ENCODE measurements at regions not wholly inside any gene's neighbourhood (a gene's known extent, or its start where the extent isn't known, plus 50 kb on each side); places are given as distances from the start of the nearest gene placed in this dataset.
"Not testable (repeated sequence)": the region's sequence is repeated elsewhere in the genome, so short reads cannot be mapped to it uniquely, and the experiment has no call there.

- Histone ChIP-seq H3K27me3 (ENCODE audit: control insufficient read depth, insufficient read depth, low read length) (no peaks in the 10 kb centered on the region), H3K27ac (ENCODE audit: low read length) (no peak overlapping the region), H3K36me3 (ENCODE audit: control insufficient read depth, insufficient read depth, low read length) (no peaks in the 10 kb centered on the region), H3K4me3 (ENCODE audit: low read length) (no peak overlapping the region), H3K9me3 (ENCODE audit: control insufficient read depth, insufficient read depth, low read length) (no peaks in the 10 kb centered on the region), H3K4me1 (ENCODE audit: control insufficient read depth, insufficient read depth, low read length) (peaks cover 1% of the 10 kb centered on the region)
- WGBS (ENCODE audit: insufficient coverage, insufficient read length), result no CpG with 5 or more reads among the region's 4 CpGs
- no peak for DNase-seq (ENCODE audit: low read depth, low spot score)
Measured at GRCh38 chr12:46629331-46630229, 196.2 kb downstream of the SLC38A4 start.

DNA sequence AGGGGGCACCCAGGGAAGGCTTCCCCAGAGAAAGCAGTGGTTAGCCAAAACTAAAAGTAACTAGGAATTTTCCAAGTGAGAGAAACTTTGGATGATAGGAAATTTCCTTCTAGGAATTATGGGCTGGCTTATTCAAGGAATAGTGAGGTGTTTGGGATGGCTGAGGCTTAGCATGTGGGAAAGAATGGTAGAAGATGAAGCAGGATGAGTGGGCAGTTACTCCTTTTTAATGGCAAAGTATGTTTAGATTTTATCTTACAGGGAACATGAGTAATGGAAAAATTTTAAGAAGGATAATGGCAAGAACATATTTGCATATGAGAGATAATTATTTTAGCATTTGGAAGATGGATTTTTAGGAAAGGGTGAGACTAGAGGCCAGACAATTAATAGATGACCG, 197.6 kb downstream of the SLC38A4 start:
- Histone ChIP-seq H3K27ac (ENCODE audit: low read length) (no peak overlapping the region), H3K4me3 (ENCODE audit: low read length) (no peak overlapping the region), H3K9me3 (ENCODE audit: control insufficient read depth, insufficient read depth, low read length) (no peaks in the 10 kb centered on the region), H3K36me3 (ENCODE audit: control insufficient read depth, insufficient read depth, low read length) (no peaks in the 10 kb centered on the region), H3K4me1 (ENCODE audit: control insufficient read depth, insufficient read depth, low read length) (peaks cover 1% of the 10 kb centered on the region), H3K27me3 (ENCODE audit: control insufficient read depth, insufficient read depth, low read length) (no peaks in the 10 kb centered on the region)
- no peak for DNase-seq (ENCODE audit: low read depth, low spot score)
- no CpG with 5 or more reads among the region's 1 CpG for WGBS (ENCODE audit: insufficient coverage, insufficient read length)

- H3K4me1 ChIP-seq (ENCODE audit: control insufficient read depth, insufficient read depth, low read length), result peaks cover 1% of the 10 kb centered on the region
- no peaks in the 10 kb centered on the region for H3K27me3 ChIP-seq (ENCODE audit: control insufficient read depth, insufficient read depth, low read length)
- H3K9me3 ChIP-seq (ENCODE audit: control insufficient read depth, insufficient read depth, low read length), result no peaks in the 10 kb centered on the region
- H3K4me3 ChIP-seq (ENCODE audit: low read length), result no peak overlapping the region
- H3K27ac ChIP-seq (ENCODE audit: low read length), result no peak overlapping the region
- no CpG with 5 or more reads among the region's 3 CpGs for WGBS (ENCODE audit: insufficient coverage, insufficient read length)
- no peaks in the 10 kb centered on the region for H3K36me3 ChIP-seq (ENCODE audit: control insufficient read depth, insufficient read depth, low read length)
- no peak for DNase-seq (ENCODE audit: low read depth, low spot score)
Measured at GRCh38 chr12:46627686-46628085, 198.1 kb downstream of the SLC38A4 start.

- not testable (repeated sequence) for H3K4me3 ChIP-seq (ENCODE audit: low read length); H3K27me3 ChIP-seq (ENCODE audit: control insufficient read depth, insufficient read depth, low read length); H3K36me3 ChIP-seq (ENCODE audit: control insufficient read depth, insufficient read depth, low read length); DNase-seq (ENCODE audit: low read depth, low spot score); H3K9me3 ChIP-seq (ENCODE audit: control insufficient read depth, insufficient read depth, low read length); H3K4me1 ChIP-seq (ENCODE audit: control insufficient read depth, insufficient read depth, low read length); H3K27ac ChIP-seq (ENCODE audit: low read length)
- no CpG with 5 or more reads among the region's 5 CpGs for WGBS (ENCODE audit: insufficient coverage, insufficient read length)
Measured at GRCh38 chr12:46619474-46619873, 206.3 kb downstream of the SLC38A4 start.

DNA sequence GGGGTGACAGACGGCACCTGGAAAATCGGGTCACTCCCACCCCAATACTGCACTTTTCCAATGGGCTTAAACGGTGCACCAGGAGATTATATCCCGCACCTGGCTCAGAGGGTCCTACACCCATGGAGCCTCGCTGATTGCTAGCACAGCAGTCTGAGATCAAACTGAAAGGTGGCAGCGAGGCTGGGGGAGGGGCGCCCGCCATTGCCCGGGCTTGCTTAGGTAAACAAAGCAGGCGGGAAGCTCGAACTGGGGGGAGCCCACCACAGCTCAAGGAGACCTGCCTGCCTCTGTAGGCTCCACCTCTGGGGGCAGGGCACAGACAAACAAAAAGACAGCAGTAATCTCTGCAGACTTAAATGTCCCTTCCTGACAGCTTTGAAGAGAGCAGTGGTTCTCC, 208.1 kb downstream of the SLC38A4 start:
- H3K36me3 ChIP-seq (ENCODE audit: control insufficient read depth, insufficient read depth, low read length); H3K27ac ChIP-seq (ENCODE audit: low read length); H3K9me3 ChIP-seq (ENCODE audit: control insufficient read depth, insufficient read depth, low read length); DNase-seq (ENCODE audit: low read depth, low spot score); H3K4me3 ChIP-seq (ENCODE audit: low read length); H3K4me1 ChIP-seq (ENCODE audit: control insufficient read depth, insufficient read depth, low read length); H3K27me3 ChIP-seq (ENCODE audit: control insufficient read depth, insufficient read depth, low read length): not testable (repeated sequence)
- no CpG with 5 or more reads among the region's 11 CpGs for WGBS (ENCODE audit: insufficient coverage, insufficient read length)

- Histone ChIP-seq H3K4me1 (ENCODE audit: control insufficient read depth, insufficient read depth, low read length) (no peaks in the 10 kb centered on the region), H3K9me3 (ENCODE audit: control insufficient read depth, insufficient read depth, low read length) (peaks cover 1% of the 10 kb centered on the region; the same call in 1 of the 2 replicates), H3K27me3 (ENCODE audit: control insufficient read depth, insufficient read depth, low read length) (no peaks in the 10 kb centered on the region), H3K27ac (ENCODE audit: low read length) (no peak overlapping the region), H3K4me3 (ENCODE audit: low read length) (no peak overlapping the region), H3K36me3 (ENCODE audit: control insufficient read depth, insufficient read depth, low read length) (peaks cover 2% of the 10 kb centered on the region; the same call in 1 of the 2 replicates)
- DNase-seq (ENCODE audit: low read depth, low spot score), result no peak
- WGBS (ENCODE audit: insufficient coverage, insufficient read length), result no CpG with 5 or more reads among the region's 4 CpGs
Measured at GRCh38 chr12:46617167-46617566, 208.6 kb downstream of the SLC38A4 start.

DNA sequence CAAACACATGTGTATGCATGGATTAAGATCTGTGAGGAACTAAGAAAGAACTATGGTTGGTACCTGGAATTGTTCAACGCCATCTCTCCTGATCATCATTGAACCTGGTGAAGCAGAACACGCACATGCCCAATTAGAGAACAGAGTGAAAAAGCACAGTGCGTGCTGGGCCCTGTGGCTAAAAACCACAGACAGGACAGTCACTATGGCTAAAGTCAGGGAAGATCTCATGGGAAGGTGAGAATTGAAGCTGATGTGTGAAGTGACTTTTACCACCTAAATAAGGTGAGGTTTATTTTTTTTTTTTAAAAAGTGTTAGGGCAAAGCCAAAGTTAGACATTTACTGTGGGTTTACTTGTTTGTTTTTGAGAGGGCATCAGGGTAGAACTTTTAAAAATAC, 215.0 kb downstream of the SLC38A4 start:
- WGBS (ENCODE audit: insufficient coverage, insufficient read length), result no CpG with 5 or more reads among the region's 3 CpGs
- H3K4me1 ChIP-seq (ENCODE audit: control insufficient read depth, insufficient read depth, low read length), result no peaks in the 10 kb centered on the region
- no peak for DNase-seq (ENCODE audit: low read depth, low spot score)
- no peaks in the 10 kb centered on the region; the same call in 1 of the 2 replicates for H3K9me3 ChIP-seq (ENCODE audit: control insufficient read depth, insufficient read depth, low read length)
- no peak overlapping the region for H3K4me3 ChIP-seq (ENCODE audit: low read length)
- H3K27ac ChIP-seq (ENCODE audit: low read length), result no peak overlapping the region
- H3K27me3 ChIP-seq (ENCODE audit: control insufficient read depth, insufficient read depth, low read length), result no peaks in the 10 kb centered on the region
- H3K36me3 ChIP-seq (ENCODE audit: control insufficient read depth, insufficient read depth, low read length), result no peaks in the 10 kb centered on the region

- H3K27ac ChIP-seq (ENCODE audit: low read length), result no peak overlapping the region
- WGBS (ENCODE audit: insufficient coverage, insufficient read length), result no CpG with 5 or more reads among the region's 2 CpGs
Measured at GRCh38 chr12:46609674-46610073, 216.1 kb downstream of the SLC38A4 start.

GRCh38 chr12:46609273-46609623, 216.5 kb downstream of the SLC38A4 start:
- H3K4me1 ChIP-seq (ENCODE audit: control insufficient read depth, insufficient read depth, low read length), result no peaks in the 10 kb centered on the region
- H3K27me3 ChIP-seq (ENCODE audit: control insufficient read depth, insufficient read depth, low read length), result no peaks in the 10 kb centered on the region
- no peak for DNase-seq (ENCODE audit: low read depth, low spot score)
- no peaks in the 10 kb centered on the region for H3K9me3 ChIP-seq (ENCODE audit: control insufficient read depth, insufficient read depth, low read length)
- no peak overlapping the region for H3K4me3 ChIP-seq (ENCODE audit: low read length)
- no CpG with 5 or more reads among the region's 1 CpG for WGBS (ENCODE audit: insufficient coverage, insufficient read length)
- H3K36me3 ChIP-seq (ENCODE audit: control insufficient read depth, insufficient read depth, low read length), result no peaks in the 10 kb centered on the region
- no peak overlapping the region for H3K27ac ChIP-seq (ENCODE audit: low read length)

More at GRCh38 chr12:46609674-46610073, 216.1 kb downstream of the SLC38A4 start:
- Histone ChIP-seq H3K27me3 (ENCODE audit: control insufficient read depth, insufficient read depth, low read length) (no peaks in the 10 kb centered on the region), H3K9me3 (ENCODE audit: control insufficient read depth, insufficient read depth, low read length) (no peaks in the 10 kb centered on the region), H3K36me3 (ENCODE audit: control insufficient read depth, insufficient read depth, low read length) (no peaks in the 10 kb centered on the region), H3K4me3 (ENCODE audit: low read length) (no peak overlapping the region), H3K4me1 (ENCODE audit: control insufficient read depth, insufficient read depth, low read length) (no peaks in the 10 kb centered on the region)
- DNase-seq (ENCODE audit: low read depth, low spot score), result no peak

GRCh38 chr12:46608431-46609272, 217.1 kb downstream of the SLC38A4 start:
- Histone ChIP-seq H3K36me3 (ENCODE audit: control insufficient read depth, insufficient read depth, low read length) (no peaks in the 10 kb centered on the region), H3K27ac (ENCODE audit: low read length) (no peak overlapping the region), H3K4me3 (ENCODE audit: low read length) (no peak overlapping the region), H3K27me3 (ENCODE audit: control insufficient read depth, insufficient read depth, low read length) (no peaks in the 10 kb centered on the region), H3K4me1 (ENCODE audit: control insufficient read depth, insufficient read depth, low read length) (no peaks in the 10 kb centered on the region), H3K9me3 (ENCODE audit: control insufficient read depth, insufficient read depth, low read length) (no peaks in the 10 kb centered on the region)
- WGBS (ENCODE audit: insufficient coverage, insufficient read length), result no CpG with 5 or more reads among the region's 1 CpG
- no peak for DNase-seq (ENCODE audit: low read depth, low spot score)

All from iPS DF 6.9 (cell line).